GM23338 (cell line): ENCODE measurements at regions not wholly inside any gene's neighbourhood (a gene's known extent, or its start where the extent isn't known, plus 50 kb on each side); places are given as distances from the start of the nearest gene placed in this dataset.

ENCODE experiments used
- ATAC-seq: fragments of 200-7000 bp; cut with Tn5 transposase; 3 replicates; pipeline ENCODE4 v1.9.1; 2020
- DNase-seq: peaks from one replicate; pipeline ENCODE4 v3.0.0-alpha.2; 2015; ENCODE audit warnings: low spot score
- H2AFZ ChIP-seq: fragments of 200-600 bp; sonication (generic); 2 replicates; pipeline ENCODE4 v1.8.0; 2016; ENCODE audit warnings: antibody characterized with exemption, mild to moderate bottlenecking, moderate library complexity
- H3F3A ChIP-seq: fragments of 200-600 bp; sonication (generic); replicated peaks from 2 replicates; pipeline ENCODE4 v1.8.0; 2017; ENCODE audit warnings: antibody characterized with exemption, mixed run types, low read depth
- H3K27ac ChIP-seq: fragments of 200-600 bp; sonication (generic); 2 replicates; pipeline ENCODE4 v1.6.1; 2016; ENCODE audit warnings: low read depth
- H3K27me3 ChIP-seq: fragments of 200-600 bp; sonication (generic); 2 replicates; pipeline ENCODE4 v1.8.0; 2016; ENCODE audit warnings: mild to moderate bottlenecking, mixed run types, moderate library complexity; ENCODE audit not compliant: insufficient read depth
- H3K36me3 ChIP-seq: fragments of 200-600 bp; sonication (generic); 2 replicates; pipeline ENCODE4 v1.8.0; 2016; ENCODE audit warnings: mild to moderate bottlenecking; ENCODE audit not compliant: insufficient read depth
- H3K4me1 ChIP-seq: fragments of 200-600 bp; sonication (generic); 2 replicates; pipeline ENCODE4 v1.8.0; 2016; ENCODE audit warnings: mild to moderate bottlenecking, moderate library complexity; ENCODE audit not compliant: insufficient read depth
- H3K4me2 ChIP-seq: fragments of 200-600 bp; sonication (generic); 2 replicates; pipeline ENCODE4 v1.7.1; 2017; ENCODE audit warnings: mixed run types
- H3K4me3 ChIP-seq: fragments of 200-600 bp; sonication (generic); 2 replicates; pipeline ENCODE4 v1.6.1; 2016; ENCODE audit warnings: mixed run types
- H3K79me2 ChIP-seq: fragments of 200-600 bp; sonication (generic); replicated peaks from 2 replicates; pipeline ENCODE4 v1.8.0; 2017; ENCODE audit warnings: mild to moderate bottlenecking; ENCODE audit not compliant: insufficient read depth
- H3K9me2 ChIP-seq: fragments of 200-600 bp; sonication (generic); 2 replicates; pipeline ENCODE4 v1.8.0; 2017; ENCODE audit not compliant: insufficient read depth
- H4K20me1 ChIP-seq: fragments of 200-600 bp; sonication (generic); replicated peaks from 2 replicates; pipeline ENCODE4 v1.8.0; 2017; ENCODE audit warnings: mild to moderate bottlenecking; ENCODE audit not compliant: insufficient read depth
- H3K27ac Mint-ChIP-seq: 2 replicates; pipeline ENCODE4 v1.8.0; 2020; ENCODE audit warnings: inconsistent platforms, mild to moderate bottlenecking, moderate library complexity, mixed read lengths
- H3K27me3 Mint-ChIP-seq: 3 replicates; pipeline ENCODE4 v1.8.0; 2022; ENCODE audit warnings: low read depth, mild to moderate bottlenecking, moderate library complexity, mixed read lengths, inconsistent platforms; ENCODE audit not compliant: insufficient read depth, poor library complexity
- H3K36me3 Mint-ChIP-seq: 3 replicates; pipeline ENCODE4 v1.8.0; 2021; ENCODE audit warnings: low read depth, mild to moderate bottlenecking, inconsistent platforms, moderate library complexity, mixed read lengths
- H3K4me1 Mint-ChIP-seq: 3 replicates; pipeline ENCODE4 v1.8.0; 2020; ENCODE audit warnings: mild to moderate bottlenecking, inconsistent platforms, mixed read lengths
- H3K4me3 Mint-ChIP-seq: 3 replicates; pipeline ENCODE4 v1.8.0; 2021; ENCODE audit warnings: moderate library complexity, mild to moderate bottlenecking, inconsistent platforms, mixed read lengths
- H3K9me3 Mint-ChIP-seq: 3 replicates; pipeline ENCODE4 v1.8.0; 2020; ENCODE audit warnings: moderate library complexity, mild to moderate bottlenecking, inconsistent platforms, mixed read lengths
- CREB1 ChIP-seq: fragments of 250-450 bp; sonication (Bioruptor Pico); IDR thresholded peaks from 2 replicates; pipeline ENCODE4 v1.5.0; 2020; ENCODE audit warnings: low read depth, mild to moderate bottlenecking, moderate library complexity
- CTCF ChIP-seq, 2 experiments: fragments of 200-600 bp in 1 of 2; sonication (generic) in 1 of 2; conservative IDR thresholded peaks; 2 replicates each; pipeline versions ENCODE4 v1.5.1 to v1.6.1; 2016 to 2017; ENCODE audit warnings: antibody characterized with exemption in 2 of 2, low read depth in 2 of 2, mild to moderate bottlenecking in 2 of 2, moderate library complexity in 1 of 2
- ETS1 ChIP-seq: IDR thresholded peaks from 2 replicates; pipeline ENCODE4 v1.6.1; 2016; ENCODE audit warnings: antibody characterized with exemption
- EZH2 ChIP-seq: fragments of 200-600 bp; sonication (generic); IDR thresholded peaks from one replicate; pipeline ENCODE4 v1.8.0; 2017; ENCODE audit warnings: antibody characterized with exemption, mild to moderate bottlenecking, low read depth; ENCODE audit not compliant: unreplicated experiment
- NANOG ChIP-seq: IDR thresholded peaks from 2 replicates; pipeline ENCODE4 v1.6.1; 2016; ENCODE audit warnings: antibody characterized with exemption, borderline replicate concordance
- POLR2AphosphoS5 ChIP-seq: IDR thresholded peaks from 2 replicates; pipeline ENCODE4 v1.6.1; 2016; ENCODE audit warnings: antibody characterized with exemption, low read depth
- REST ChIP-seq: IDR thresholded peaks from one replicate; pipeline ENCODE4 v1.6.1; 2018; ENCODE audit warnings: antibody characterized with exemption; ENCODE audit not compliant: unreplicated experiment
- STAT1 ChIP-seq: IDR thresholded peaks from one replicate; pipeline ENCODE4 v1.6.1; 2016; ENCODE audit warnings: antibody characterized with exemption; ENCODE audit not compliant: unreplicated experiment
- ZNF462 ChIP-seq: fragments of 250-450 bp; sonication (Bioruptor Pico); IDR thresholded peaks from 2 replicates; pipeline ENCODE4 v1.5.0; 2020; ENCODE audit warnings: mild to moderate bottlenecking, moderate library complexity

GRCh38 chr12:83575326-83575725, 888.6 kb downstream of the TMTC2 start:
- Histone ChIP-seq H3K4me2 (no peak overlapping the region), H2AFZ (no peak overlapping the region), H3K4me1 (no peaks in the 10 kb centered on the region), H3K36me3 (no peaks in the 10 kb centered on the region), H3K4me3 (no peak overlapping the region), H4K20me1 (no peaks in the 10 kb centered on the region), H3F3A (no peaks in the 10 kb centered on the region), H3K9me2 (no peaks in the 10 kb centered on the region), H3K79me2 (no peaks in the 10 kb centered on the region), H3K27me3 (no peaks in the 10 kb centered on the region), H3K27ac (no peak overlapping the region)
- Mint-ChIP-seq H3K4me3 (no peak overlapping the region), H3K36me3 (no peaks in the 10 kb centered on the region), H3K27me3 (peaks cover 3% of the 10 kb centered on the region), H3K4me1 (no peaks in the 10 kb centered on the region), H3K9me3 (peaks cover 1% of the 10 kb centered on the region; the same call in 1 of the 3 replicates), H3K27ac (no peak overlapping the region)
- no peak for ATAC-seq
- TF ChIP-seq NANOG (no peak), STAT1 (no peak), POLR2AphosphoS5 (no peak), CTCF (conservative IDR thresholded peaks at IDR 0.05; ENCODE audit: low read depth in 2 of 2) (no peak), EZH2 (no peak), CREB1 (CRISPR knock-in tag) (no peak), ETS1 (no peak), REST (no peak)
- no peak for DNase-seq

GRCh38 chr12:83574142-83574541, 887.4 kb downstream of the TMTC2 start:
- Histone ChIP-seq H3K27me3 (no peaks in the 10 kb centered on the region), H3K27ac (no peak overlapping the region), H3F3A (no peaks in the 10 kb centered on the region), H2AFZ (no peak overlapping the region), H3K9me2 (no peaks in the 10 kb centered on the region; the same call in 1 of the 2 replicates), H3K4me3 (no peak overlapping the region), H4K20me1 (no peaks in the 10 kb centered on the region), H3K4me2 (no peak overlapping the region), H3K36me3 (no peaks in the 10 kb centered on the region), H3K4me1 (no peaks in the 10 kb centered on the region), H3K79me2 (no peaks in the 10 kb centered on the region)
- Mint-ChIP-seq H3K36me3 (peaks cover 4% of the 10 kb centered on the region; the same call in 1 of the 3 replicates), H3K4me3 (no peak overlapping the region), H3K9me3 (peaks cover 5% of the 10 kb centered on the region; the same call in 2 of the 3 replicates), H3K4me1 (no peaks in the 10 kb centered on the region), H3K27me3 (peaks cover 3% of the 10 kb centered on the region), H3K27ac (no peak overlapping the region)
- ATAC-seq (no peak), DNase-seq (no peak)
- TF ChIP-seq EZH2 (no peak), ZNF462 (CRISPR knock-in tag) (no peak), CREB1 (CRISPR knock-in tag) (no peak)
